HG02870 (cell line): ENCODE measurements at regions not wholly inside any gene's neighbourhood (a gene's known extent, or its start where the extent isn't known, plus 50 kb on each side); places are given as distances from the start of the nearest gene placed in this dataset.

Source experiments
- ATAC-seq: cut with Tn5 transposase; IDR thresholded peaks from one replicate; pipeline ENCODE4 v1.9.1; 2021; ENCODE audit warnings: mild to moderate bottlenecking, moderate library complexity; ENCODE audit not compliant: unreplicated experiment

GRCh38 chr13:106302843-106303242 is 232.6 kb downstream of the EFNB2 start:
- ATAC-seq = no peak

DNA sequence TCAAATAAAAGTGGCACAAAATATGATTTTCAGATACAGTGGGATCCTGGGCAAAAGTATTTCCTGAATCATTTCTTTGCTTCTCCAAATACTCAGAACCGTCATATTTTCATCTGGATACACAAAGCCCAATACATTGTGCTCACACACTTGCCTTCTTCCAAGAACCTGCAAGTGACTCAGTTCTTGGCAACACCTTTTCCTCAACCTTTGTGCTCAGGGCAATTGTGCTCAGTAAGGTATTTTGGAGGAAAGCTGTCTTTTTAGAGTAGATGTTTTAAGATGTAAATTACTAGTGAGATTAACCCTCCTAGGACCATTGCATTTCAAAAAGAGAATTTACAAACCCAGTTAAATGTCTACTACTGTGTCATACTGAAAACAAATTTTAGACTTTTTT is 233.5 kb downstream of the EFNB2 start:
- no peak for ATAC-seq

GRCh38 chr13:106299621-106300020 is 235.8 kb downstream of the EFNB2 start:
- no peak for ATAC-seq

- no peak for ATAC-seq
These were observed 238.2 kb downstream of the EFNB2 start for GRCh38 chr13:106297283-106297682.

DNA sequence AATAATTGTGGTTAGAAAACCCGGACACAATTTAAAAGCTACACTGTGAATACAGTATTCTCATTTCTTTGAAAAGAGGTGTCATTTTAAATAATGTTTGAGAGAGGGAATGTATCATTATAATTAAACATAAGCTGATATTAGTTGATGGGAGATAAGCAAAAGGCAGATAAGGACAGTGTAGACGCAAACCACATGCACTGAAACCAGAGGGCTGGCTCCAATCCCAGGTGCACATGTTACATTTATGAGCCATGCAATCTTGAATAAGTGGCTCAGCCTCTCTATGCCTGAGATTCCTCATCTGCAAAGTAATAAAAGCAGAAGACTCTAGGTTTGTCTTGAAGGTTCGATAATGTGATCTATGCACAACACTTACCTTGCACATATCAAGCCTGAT is 238.7 kb downstream of the EFNB2 start:
- ATAC-seq = no peak

GRCh38 chr13:106295971-106296370 is 239.5 kb downstream of the EFNB2 start:
- ATAC-seq = no peak

DNA sequence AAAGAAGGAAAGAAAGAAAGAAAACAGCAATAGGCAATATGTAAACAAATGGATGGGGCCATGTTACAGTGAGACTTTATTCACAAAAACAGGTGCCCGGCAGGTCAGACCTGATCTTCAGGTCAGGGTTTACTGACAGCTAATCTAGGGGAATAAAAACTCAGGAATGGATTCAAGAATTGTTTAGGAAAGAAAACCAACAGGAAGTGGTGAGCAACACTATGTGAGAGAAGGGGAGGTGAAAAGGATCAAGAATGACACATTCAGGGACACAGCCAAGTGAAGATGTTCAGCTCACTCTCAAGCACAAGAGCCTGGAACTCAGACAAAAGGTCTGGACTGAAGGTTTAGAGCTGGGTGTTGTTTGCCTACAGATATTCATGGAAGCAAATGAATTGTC is 244.5 kb downstream of the EFNB2 start:
- ATAC-seq = no peak

DNA sequence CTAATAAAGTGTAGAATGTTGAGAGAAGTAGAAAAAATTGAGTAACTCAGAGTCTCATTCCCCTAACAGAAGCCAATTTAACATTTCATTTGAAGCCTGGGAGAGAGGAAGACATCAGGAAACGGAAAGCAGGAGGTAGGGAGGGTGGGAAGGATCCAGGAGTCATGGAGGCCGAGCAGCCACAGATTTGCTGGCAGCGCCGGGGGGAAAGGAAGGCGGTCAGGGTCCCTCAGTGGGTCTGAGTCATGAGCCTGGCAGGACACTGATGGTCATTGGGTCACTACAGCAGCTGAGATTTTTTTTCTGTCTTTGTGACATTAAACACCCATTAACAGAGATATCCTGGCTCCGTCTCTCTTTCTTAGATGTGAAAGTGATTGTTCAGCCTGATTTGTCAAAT is 248.1 kb downstream of the EFNB2 start:
- ATAC-seq = no peak

DNA sequence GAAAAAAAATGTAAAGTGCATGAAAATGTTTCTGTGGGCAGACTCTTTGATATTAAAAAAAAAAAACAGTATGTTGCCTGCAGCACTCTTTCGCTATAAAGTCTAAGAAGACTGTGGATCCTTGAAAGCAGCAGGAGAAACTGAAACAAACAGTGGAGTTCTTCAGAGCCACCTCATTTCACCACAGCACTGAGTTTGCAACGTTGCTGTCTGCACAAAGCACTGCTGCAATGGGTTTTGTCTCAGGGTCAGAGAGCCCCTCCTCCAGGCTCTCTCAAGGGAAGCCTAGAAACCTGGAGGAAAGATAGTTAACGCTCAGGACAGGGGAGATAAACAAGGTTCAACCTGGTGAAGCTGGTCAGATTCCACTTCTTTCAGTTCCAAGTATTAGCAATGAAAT is 248.7 kb downstream of the EFNB2 start:
- ATAC-seq = no peak

DNA sequence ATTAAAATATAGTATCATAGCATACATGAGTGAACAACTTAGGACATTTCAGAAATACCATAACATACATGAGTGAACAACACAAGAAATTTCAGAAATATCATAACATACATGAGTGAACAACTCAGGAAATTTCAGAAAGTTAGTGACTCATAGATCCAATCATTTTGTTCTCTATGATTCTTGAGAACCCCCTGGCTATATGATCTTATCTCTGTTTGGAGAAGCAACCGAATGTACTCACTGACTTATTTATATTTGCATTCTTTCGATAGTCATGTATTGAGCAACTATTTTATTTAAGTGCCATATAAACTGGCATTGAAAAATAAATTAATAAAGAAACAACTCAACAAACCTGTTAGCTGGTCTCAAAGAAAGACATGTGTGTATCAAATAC is 251.1 kb downstream of the EFNB2 start:
- no peak for ATAC-seq

- ATAC-seq = no peak
These were observed 254.0 kb downstream of the EFNB2 start for GRCh38 chr13:106281426-106281825.

- no peak for ATAC-seq
These were observed 257.8 kb downstream of the EFNB2 start for GRCh38 chr13:106277484-106278154.

GRCh38 chr13:106276876-106277275 is 258.6 kb downstream of the EFNB2 start:
- no peak for ATAC-seq

GRCh38 chr13:106275446-106276032 is 259.9 kb downstream of the EFNB2 start:
- ATAC-seq = no peak

- ATAC-seq = no peak
These were observed 260.8 kb downstream of the EFNB2 start for GRCh38 chr13:106274551-106275203.

- no peak for ATAC-seq
These were observed 271.7 kb downstream of the EFNB2 start for GRCh38 chr13:106263801-106264200.

DNA sequence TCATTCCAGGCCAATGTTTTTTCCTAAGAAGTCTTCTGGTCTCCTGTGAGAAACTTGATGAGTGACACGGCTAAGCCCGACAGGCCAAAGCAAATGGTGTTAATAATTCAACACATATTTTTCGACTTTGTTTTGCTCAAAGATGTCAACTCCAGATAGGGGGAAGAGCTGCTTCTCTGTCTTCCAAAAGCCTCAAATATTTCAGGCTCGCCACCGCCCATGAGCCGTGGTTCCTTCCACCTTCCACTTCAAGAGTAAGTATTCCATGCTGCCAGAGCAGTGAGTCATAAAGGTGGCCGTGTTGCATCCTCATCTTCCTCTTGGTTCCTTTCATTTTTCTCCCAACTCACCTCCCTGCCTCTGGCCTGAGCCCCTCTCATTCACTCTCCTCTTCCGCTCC is 272.6 kb downstream of the EFNB2 start:
- no peak for ATAC-seq

DNA sequence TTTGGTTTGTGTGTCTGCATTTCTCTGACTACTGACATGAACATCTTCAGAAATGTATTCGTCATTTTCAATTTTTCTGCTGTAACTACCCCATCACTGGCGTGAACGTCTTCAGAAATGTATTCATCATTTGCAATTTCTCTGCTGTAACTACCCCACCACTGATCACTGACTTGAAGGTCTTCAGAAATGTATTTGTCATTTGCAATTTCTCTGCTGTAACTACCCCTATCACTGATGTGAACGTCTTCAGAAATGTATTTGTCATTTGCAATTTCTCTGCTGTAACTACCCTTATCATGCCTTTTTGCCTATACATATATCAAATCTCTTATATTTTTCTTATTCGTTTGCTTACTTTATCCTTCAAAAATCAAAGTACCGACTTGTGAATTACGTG is 274.0 kb downstream of the EFNB2 start:
- no peak for ATAC-seq

GRCh38 chr13:106260352-106260751 is 275.1 kb downstream of the EFNB2 start:
- ATAC-seq = no peak

DNA sequence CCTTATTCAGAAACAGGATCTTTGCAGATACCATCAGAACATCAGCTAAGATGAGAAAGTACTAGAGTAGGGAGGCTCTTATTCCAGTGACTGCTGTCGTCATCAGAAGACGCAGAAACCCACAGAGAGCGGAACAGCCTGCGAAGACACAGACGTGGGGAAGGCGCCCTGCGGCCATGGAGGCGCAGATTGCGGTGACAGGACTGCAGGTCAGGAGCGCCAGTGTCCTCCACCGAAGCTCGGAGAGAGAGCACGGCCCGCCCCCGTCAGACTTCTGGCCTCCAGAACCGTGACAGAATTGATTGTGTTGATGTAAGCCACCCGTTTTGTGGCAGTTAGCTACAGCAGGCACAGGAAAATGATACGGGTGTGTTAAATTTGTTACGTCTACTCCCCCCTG is 275.5 kb downstream of the EFNB2 start:
- ATAC-seq = no peak

DNA sequence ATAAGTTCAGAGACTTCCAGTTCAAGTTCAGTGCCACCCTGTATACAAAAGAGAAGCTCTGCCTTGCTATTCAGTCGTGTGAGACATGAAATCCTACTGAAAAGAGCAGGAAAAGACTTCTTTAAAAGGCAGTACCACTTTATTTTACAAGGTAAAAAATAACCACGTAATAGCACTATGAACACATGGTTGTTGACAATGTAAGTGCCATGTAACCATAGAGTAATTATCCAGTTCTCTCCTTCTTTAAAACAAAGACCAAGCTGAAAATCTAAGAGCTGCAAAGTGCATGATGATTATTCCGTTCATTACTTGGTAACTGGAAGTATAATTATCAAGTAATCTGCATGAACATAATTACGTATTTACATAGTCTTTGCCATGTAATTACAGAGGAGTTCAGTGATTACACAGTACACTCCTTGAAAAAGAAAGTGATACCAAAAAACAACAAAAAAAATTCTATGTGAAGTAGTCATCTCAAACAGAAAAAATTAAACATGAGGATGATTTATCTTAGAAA is 288.7 kb downstream of the EFNB2 start:
- ATAC-seq = no peak

GRCh38 chr13:106246242-106246641 is 289.2 kb downstream of the EFNB2 start:
- ATAC-seq = no peak
